ENCODE measurements at regions not wholly inside any gene's neighbourhood (a gene's known extent, or its start where the extent isn't known, plus 50 kb on each side); places are given as distances from the start of the nearest gene placed in this dataset.

GRCh38 chr12:84696281-84696680 lies 216.3 kb downstream of the SLC6A15 start:
- TF ChIP-seq CTCF (IDR thresholded peaks at IDR 0.05) (no peak), EP300 (IDR thresholded peaks at IDR 0.05; ENCODE audit: low read depth) (no peak), POLR2A (IDR thresholded peaks at IDR 0.05) (no peak), POLR2AphosphoS5 (IDR thresholded peaks at IDR 0.05) (no peak)
